DND-41 (cell line): ENCODE measurements at regions not wholly inside any gene's neighbourhood (a gene's known extent, or its start where the extent isn't known, plus 50 kb on each side); places are given as distances from the start of the nearest gene placed in this dataset.

Experiments
- EZH2 ChIP-seq: IDR thresholded peaks from 3 replicates; pipeline ENCODE4 v1.6.1; 2012; ENCODE audit warnings: borderline replicate concordance, low read depth, mild to moderate bottlenecking, moderate library complexity, low read length, inconsistent platforms; ENCODE audit not compliant: severe bottlenecking
- TF ChIP-seq, protein P1 (sequence below): IDR thresholded peaks from 2 replicates; pipeline ENCODE4 v1.5.1; 2012; ENCODE audit warnings: borderline replicate concordance, low read length, moderate library complexity, mild to moderate bottlenecking; ENCODE audit not compliant: poor library complexity, severe bottlenecking; ENCODE audit errors: extremely low read depth

DNA sequence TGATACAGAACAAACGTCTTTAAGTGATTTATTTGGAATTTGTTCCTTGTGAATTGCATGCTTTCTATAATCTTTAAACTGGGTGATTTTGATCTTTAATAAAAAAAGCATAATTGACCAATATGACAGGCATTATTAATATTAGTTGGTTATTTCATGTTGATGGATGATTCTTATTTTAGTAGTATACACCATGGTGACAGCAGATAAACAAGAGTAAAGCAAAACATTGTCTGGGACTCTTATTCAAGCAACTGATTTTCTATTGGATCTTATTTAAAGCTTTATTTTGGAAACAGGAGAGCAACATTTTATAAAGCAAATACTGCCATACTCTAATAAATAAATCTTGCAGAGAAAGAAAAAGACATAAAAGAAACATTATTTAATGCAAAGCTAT lies 591.4 kb upstream of the GNPDA2 start:
- TF ChIP-seq, protein P1, sequence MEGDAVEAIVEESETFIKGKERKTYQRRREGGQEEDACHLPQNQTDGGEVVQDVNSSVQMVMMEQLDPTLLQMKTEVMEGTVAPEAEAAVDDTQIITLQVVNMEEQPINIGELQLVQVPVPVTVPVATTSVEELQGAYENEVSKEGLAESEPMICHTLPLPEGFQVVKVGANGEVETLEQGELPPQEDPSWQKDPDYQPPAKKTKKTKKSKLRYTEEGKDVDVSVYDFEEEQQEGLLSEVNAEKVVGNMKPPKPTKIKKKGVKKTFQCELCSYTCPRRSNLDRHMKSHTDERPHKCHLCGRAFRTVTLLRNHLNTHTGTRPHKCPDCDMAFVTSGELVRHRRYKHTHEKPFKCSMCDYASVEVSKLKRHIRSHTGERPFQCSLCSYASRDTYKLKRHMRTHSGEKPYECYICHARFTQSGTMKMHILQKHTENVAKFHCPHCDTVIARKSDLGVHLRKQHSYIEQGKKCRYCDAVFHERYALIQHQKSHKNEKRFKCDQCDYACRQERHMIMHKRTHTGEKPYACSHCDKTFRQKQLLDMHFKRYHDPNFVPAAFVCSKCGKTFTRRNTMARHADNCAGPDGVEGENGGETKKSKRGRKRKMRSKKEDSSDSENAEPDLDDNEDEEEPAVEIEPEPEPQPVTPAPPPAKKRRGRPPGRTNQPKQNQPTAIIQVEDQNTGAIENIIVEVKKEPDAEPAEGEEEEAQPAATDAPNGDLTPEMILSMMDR = no peak
- TF ChIP-seq EZH2 = no peak
